Activated B cell treated with CpG ODN at 0.5 μM for 24 hours (primary cell): ENCODE measurements at regions not wholly inside any gene's neighbourhood (a gene's known extent, or its start where the extent isn't known, plus 50 kb on each side); places are given as distances from the start of the nearest gene placed in this dataset.

ENCODE experiments used
- ATAC-seq: fragments of 200-7000 bp; cut with Tn5 transposase; one replicate; pipeline ENCODE4 v1.10.0; 2021; ENCODE audit warnings: low read depth, mild to moderate bottlenecking, moderate library complexity
- CTCF ChIA-PET: fragments of 350-600 bp; sonication (Branson Sonifier 250); formaldehyde crosslinking; loops from one replicate; lab custom pipeline; 2021; ENCODE audit warnings: antibody characterized with exemption; lab: Charles Lee
- POLR2A ChIA-PET: fragments of 350-600 bp; sonication (Branson Sonifier 250); formaldehyde crosslinking; loops from one replicate; lab custom pipeline; 2021; ENCODE audit warnings: antibody characterized with exemption; lab: Charles Lee
- DNase-seq: peaks from one replicate; pipeline ENCODE4 v3.0.0; 2022
- H3K27ac Mint-ChIP-seq: one replicate; pipeline ENCODE4 v1.8.0; 2020; ENCODE audit warnings: mixed read lengths
- H3K27me3 Mint-ChIP-seq: one replicate; pipeline ENCODE4 v1.8.0; 2021; ENCODE audit warnings: mixed read lengths
- H3K36me3 Mint-ChIP-seq: one replicate; pipeline ENCODE4 v1.8.0; 2021; ENCODE audit warnings: low read depth, mixed read lengths
- H3K4me1 Mint-ChIP-seq: one replicate; pipeline ENCODE4 v1.8.0; 2021; ENCODE audit warnings: mixed read lengths
- H3K4me3 Mint-ChIP-seq: one replicate; pipeline ENCODE4 v1.8.0; 2020; ENCODE audit warnings: mild to moderate bottlenecking, mixed read lengths
- H3K9me3 Mint-ChIP-seq: one replicate; pipeline ENCODE4 v1.8.0; 2020; ENCODE audit warnings: mixed read lengths
- CTCF ChIP-seq: fragments of 200-600 bp; IDR thresholded peaks from one replicate; pipeline ENCODE4 v1.8.0; 2022; ENCODE audit warnings: antibody characterized with exemption, mild to moderate bottlenecking
- intact Hi-C: fragments of 100-400 bp; cut with micrococcal nuclease; formaldehyde crosslinking; loops from one replicate; pipeline ENCODE4 v1.15.1; 2024

DNA sequence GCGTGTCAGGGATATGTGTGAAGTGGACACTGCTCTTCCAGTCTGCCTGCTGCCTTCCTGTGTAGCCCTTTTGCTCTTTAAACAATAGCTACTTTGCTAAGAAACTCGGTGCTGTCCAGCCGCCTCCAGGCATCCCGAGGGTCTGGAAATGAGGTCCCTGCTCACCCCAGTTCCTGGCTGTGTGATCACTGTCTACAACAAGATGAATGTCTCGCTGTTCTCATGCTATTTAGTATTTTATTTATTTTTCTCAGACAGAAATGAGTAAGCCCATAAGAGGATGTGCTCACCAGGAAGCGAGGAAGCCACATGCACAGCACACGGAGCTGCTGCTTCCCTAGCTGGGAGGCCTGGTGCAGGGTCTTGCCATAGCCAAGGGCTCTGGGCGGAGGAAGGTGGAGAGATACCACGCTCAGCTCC is 167.0 kb upstream of the PITRM1 start:
- ChIA-PET CTCF (no interaction called here), POLR2A (no interaction called here)
- no peak for ATAC-seq
- peaks cover 6% of the 10 kb centered on the region for H3K27me3 Mint-ChIP-seq
- no peak overlapping the region for H3K27ac Mint-ChIP-seq
- no peaks in the 10 kb centered on the region for H3K36me3 Mint-ChIP-seq
- H3K4me1 Mint-ChIP-seq: no peaks in the 10 kb centered on the region
- DNase-seq: no peak
- intact Hi-C loops: no loop called here
- H3K9me3 Mint-ChIP-seq: no peaks in the 10 kb centered on the region
- no peak for TF ChIP-seq CTCF
- no peak overlapping the region for H3K4me3 Mint-ChIP-seq

- no peak for DNase-seq
- Mint-ChIP-seq H3K4me3 (no peak overlapping the region), H3K4me1 (no peaks in the 10 kb centered on the region), H3K36me3 (no peaks in the 10 kb centered on the region), H3K9me3 (no peaks in the 10 kb centered on the region), H3K27me3 (peaks cover 4% of the 10 kb centered on the region), H3K27ac (no peak overlapping the region)
- CTCF ChIA-PET: no interaction called here
- POLR2A ChIA-PET: no interaction called here
- ATAC-seq: no peak
- intact Hi-C loops: no loop called here
- TF ChIP-seq CTCF: no peak
Measured at GRCh38 chr10:3339121-3339520, 166.5 kb upstream of the PITRM1 start.

GRCh38 chr10:3337741-3338140 is 165.2 kb upstream of the PITRM1 start:
- peaks cover 2% of the 10 kb centered on the region for H3K27me3 Mint-ChIP-seq
- ChIA-PET POLR2A (no interaction called here), CTCF (no interaction called here)
- ATAC-seq (no peak), DNase-seq (no peak)
- intact Hi-C loops: no loop called here
- H3K36me3 Mint-ChIP-seq: no peaks in the 10 kb centered on the region
- H3K4me3 Mint-ChIP-seq: no peak overlapping the region
- no peak for TF ChIP-seq CTCF
- H3K9me3 Mint-ChIP-seq: no peaks in the 10 kb centered on the region
- H3K4me1 Mint-ChIP-seq: no peaks in the 10 kb centered on the region
- H3K27ac Mint-ChIP-seq: no peak overlapping the region

DNA sequence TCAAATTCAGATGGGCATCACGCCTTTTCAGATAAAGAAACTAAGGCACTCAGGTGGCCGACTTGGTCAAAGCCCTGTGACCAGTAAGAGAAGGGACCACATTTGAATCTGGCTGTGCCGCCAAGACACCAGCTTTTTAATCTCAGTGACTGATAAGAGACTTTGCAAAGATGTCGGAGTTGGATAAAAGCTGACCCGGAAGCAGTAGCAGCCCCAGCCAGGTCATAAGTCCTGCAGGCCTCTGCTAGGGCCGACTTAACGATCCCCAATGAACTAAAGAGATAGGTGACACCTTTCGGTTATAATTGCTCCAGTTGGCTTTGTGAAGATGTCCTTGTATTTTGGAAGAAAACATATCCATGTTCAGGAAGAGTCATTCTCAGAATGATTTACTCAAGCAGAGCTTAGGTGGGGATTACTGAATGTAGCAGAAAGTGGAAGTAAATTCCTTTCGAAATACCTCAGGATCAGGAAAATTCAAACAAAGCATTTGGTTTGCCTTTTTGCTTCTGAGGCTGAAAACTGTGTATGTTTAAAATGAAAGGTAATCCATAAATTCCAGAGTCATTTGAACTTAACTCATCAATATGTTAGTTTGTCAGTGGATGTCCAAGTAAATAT is 164.2 kb upstream of the PITRM1 start:
- ATAC-seq (no peak), DNase-seq (no peak)
- CTCF ChIA-PET: no interaction called here
- Mint-ChIP-seq H3K27me3 (peaks cover 2% of the 10 kb centered on the region), H3K36me3 (no peaks in the 10 kb centered on the region), H3K4me1 (no peaks in the 10 kb centered on the region), H3K4me3 (no peak overlapping the region), H3K27ac (no peak overlapping the region), H3K9me3 (no peaks in the 10 kb centered on the region)
- intact Hi-C loops: no loop called here
- POLR2A ChIA-PET: no interaction called here
- no peak for TF ChIP-seq CTCF

- H3K36me3 Mint-ChIP-seq: no peaks in the 10 kb centered on the region
- TF ChIP-seq CTCF: no peak
- no peaks in the 10 kb centered on the region for H3K4me1 Mint-ChIP-seq
- intact Hi-C loops: no loop called here
- ChIA-PET POLR2A (no interaction called here), CTCF (no interaction called here)
- no peaks in the 10 kb centered on the region for H3K9me3 Mint-ChIP-seq
- ATAC-seq (no peak), DNase-seq (no peak)
- no peak overlapping the region for H3K27ac Mint-ChIP-seq
- no peak overlapping the region for H3K4me3 Mint-ChIP-seq
- peaks cover 2% of the 10 kb centered on the region for H3K27me3 Mint-ChIP-seq
Measured at GRCh38 chr10:3333426-3333825, 160.8 kb upstream of the PITRM1 start.
